Suprapubic skin (tissue), 4 donors: ENCODE measurements at regions not wholly inside any gene's neighbourhood (a gene's known extent, or its start where the extent isn't known, plus 50 kb on each side); places are given as distances from the start of the nearest gene placed in this dataset.

Experiments
- CTCF ChIP-seq, 2 donors: fragments of 200-600 bp in 1 of 2; fragments of 450-650 bp in 1 of 2; sonication (generic) in 1 of 2; IDR thresholded peaks; one replicate each; pipeline ENCODE4 v1.5.1; 2016 to 2019; ENCODE audit warnings: antibody characterized with exemption in 2 of 2, mild to moderate bottlenecking in 1 of 2, moderate library complexity in 1 of 2
- EP300 ChIP-seq: sonication (generic); formaldehyde crosslinking; IDR thresholded peaks from one replicate; pipeline ENCODE4 v1.6.1; 2017; ENCODE audit warnings: antibody characterized with exemption
- POLR2A ChIP-seq, 2 donors: fragments of 450-650 bp; IDR thresholded peaks; one replicate each; pipeline ENCODE4 v1.6.1; 2017; ENCODE audit warnings: antibody characterized with exemption in 2 of 2, mild to moderate bottlenecking in 2 of 2, moderate library complexity in 2 of 2
- POLR2AphosphoS5 ChIP-seq, 3 donors: sonication (generic); formaldehyde crosslinking; IDR thresholded peaks; one replicate each; pipeline ENCODE4 v1.6.1; 2017; ENCODE audit warnings: antibody characterized with exemption in 3 of 3

GRCh38 chr1:4127592-4128140, 227.6 kb upstream of the C1orf174 start:
- TF ChIP-seq CTCF (IDR thresholded peaks at IDR 0.05) (no peak), POLR2A (IDR thresholded peaks at IDR 0.05) (no peak), EP300 (no peak), POLR2AphosphoS5 (IDR thresholded peaks at IDR 0.05) (no peak)
